ENCODE measurements at regions not wholly inside any gene's neighbourhood (a gene's known extent, or its start where the extent isn't known, plus 50 kb on each side); places are given as distances from the start of the nearest gene placed in this dataset.
A peak's percentile ranks its signal among the peaks of the same experiment; 100 is the strongest.

GRCh38 chr17:77374170-77374936 lies 233.6 kb downstream of the SEC14L1 start:
- Histone ChIP-seq H3K36me3 (ENCODE audit: insufficient read depth, low read length) (no peaks in the 10 kb centered on the region), H3K9me3 (ENCODE audit: low read length) (no peaks in the 10 kb centered on the region), H3K27ac (ENCODE audit: low read depth, low read length) (peak overlapping the region; percentile 97), H3K4me3 (ENCODE audit: low read depth in 1 of 2, low read length in 2 of 2) (peak overlapping the region; percentile 80 to 84), H3K9ac (ENCODE audit: low read length) (peak overlapping the region; percentile 94), H3K27me3 (ENCODE audit: control insufficient read depth in 1 of 2, insufficient read depth in 2 of 2, low read length in 2 of 2) (no peaks in the 10 kb centered on the region), H3K4me1 (ENCODE audit: insufficient read depth, low read length) (peaks cover 77% of the 10 kb centered on the region)

DNA sequence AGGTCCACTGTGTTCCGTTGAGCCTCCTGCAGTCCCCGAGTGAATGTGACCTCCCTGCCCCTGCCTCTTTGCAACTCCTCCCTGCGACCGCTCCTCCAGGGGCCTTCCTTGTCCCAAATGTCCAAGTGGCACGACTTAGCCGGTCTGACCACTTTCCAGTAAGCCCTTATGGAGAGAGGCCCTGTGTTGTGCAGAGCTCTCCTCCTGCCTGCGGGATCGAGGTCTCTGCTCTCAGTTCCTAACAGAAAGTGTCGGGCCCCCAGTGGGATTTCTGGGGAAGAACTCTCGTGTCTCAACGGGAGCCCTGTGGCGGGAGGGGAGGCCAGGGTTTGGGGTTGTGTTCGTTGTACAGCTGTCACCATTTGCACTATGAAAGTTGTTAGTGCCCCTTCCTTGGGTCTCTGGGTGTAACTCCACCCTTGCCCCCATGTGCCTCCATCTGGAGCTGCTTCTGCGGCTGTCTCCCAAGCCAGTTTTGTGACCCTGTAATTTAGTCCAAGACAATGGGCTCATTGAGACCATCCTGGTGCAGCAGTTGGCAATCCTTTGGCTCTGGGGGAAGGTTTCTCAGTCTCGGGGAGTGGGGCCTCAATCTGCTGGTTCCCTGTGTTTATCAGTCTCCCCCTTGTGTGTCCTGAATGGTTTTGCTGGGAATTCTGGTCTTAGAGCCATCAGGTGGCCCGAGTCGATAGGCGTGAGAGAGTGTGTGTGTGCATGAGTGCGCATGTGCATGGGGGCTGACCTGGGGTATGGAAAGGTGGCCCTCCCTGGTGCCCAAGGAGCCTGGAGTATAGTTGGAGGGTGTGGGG lies 234.5 kb downstream of the SEC14L1 start:
- Histone ChIP-seq H3K4me1 (ENCODE audit: insufficient read depth, low read length) (peaks cover 78% of the 10 kb centered on the region), H3K9me3 (ENCODE audit: low read length) (no peaks in the 10 kb centered on the region), H3K4me3 (ENCODE audit: low read depth in 1 of 2, low read length in 2 of 2) (peak overlapping the region; percentile 80 to 84), H3K27me3 (ENCODE audit: control insufficient read depth in 1 of 2, insufficient read depth in 2 of 2, low read length in 2 of 2) (no peaks in the 10 kb centered on the region), H3K36me3 (ENCODE audit: insufficient read depth, low read length) (no peaks in the 10 kb centered on the region), H3K9ac (ENCODE audit: low read length) (peak overlapping the region; percentile 94), H3K27ac (ENCODE audit: low read depth, low read length) (peak overlapping the region; percentile 97)

- no peaks in the 10 kb centered on the region for H3K9me3 ChIP-seq (ENCODE audit: low read length)
- H3K27ac ChIP-seq (ENCODE audit: low read depth, low read length) = peak overlapping the region; percentile 97
- H3K36me3 ChIP-seq (ENCODE audit: insufficient read depth, low read length) = no peaks in the 10 kb centered on the region
- H3K27me3 ChIP-seq (ENCODE audit: control insufficient read depth in 1 of 2, insufficient read depth in 2 of 2, low read length in 2 of 2) = no peaks in the 10 kb centered on the region
- H3K9ac ChIP-seq (ENCODE audit: low read length) = peak overlapping the region; percentile 94
- peaks cover 78% of the 10 kb centered on the region for H3K4me1 ChIP-seq (ENCODE audit: insufficient read depth, low read length)
- H3K4me3 ChIP-seq (ENCODE audit: low read depth in 1 of 2, low read length in 2 of 2) = peak overlapping the region in 1 of 2 donors; percentile 80
Observed at GRCh38 chr17:77375917-77376651, 235.3 kb downstream of the SEC14L1 start.

DNA sequence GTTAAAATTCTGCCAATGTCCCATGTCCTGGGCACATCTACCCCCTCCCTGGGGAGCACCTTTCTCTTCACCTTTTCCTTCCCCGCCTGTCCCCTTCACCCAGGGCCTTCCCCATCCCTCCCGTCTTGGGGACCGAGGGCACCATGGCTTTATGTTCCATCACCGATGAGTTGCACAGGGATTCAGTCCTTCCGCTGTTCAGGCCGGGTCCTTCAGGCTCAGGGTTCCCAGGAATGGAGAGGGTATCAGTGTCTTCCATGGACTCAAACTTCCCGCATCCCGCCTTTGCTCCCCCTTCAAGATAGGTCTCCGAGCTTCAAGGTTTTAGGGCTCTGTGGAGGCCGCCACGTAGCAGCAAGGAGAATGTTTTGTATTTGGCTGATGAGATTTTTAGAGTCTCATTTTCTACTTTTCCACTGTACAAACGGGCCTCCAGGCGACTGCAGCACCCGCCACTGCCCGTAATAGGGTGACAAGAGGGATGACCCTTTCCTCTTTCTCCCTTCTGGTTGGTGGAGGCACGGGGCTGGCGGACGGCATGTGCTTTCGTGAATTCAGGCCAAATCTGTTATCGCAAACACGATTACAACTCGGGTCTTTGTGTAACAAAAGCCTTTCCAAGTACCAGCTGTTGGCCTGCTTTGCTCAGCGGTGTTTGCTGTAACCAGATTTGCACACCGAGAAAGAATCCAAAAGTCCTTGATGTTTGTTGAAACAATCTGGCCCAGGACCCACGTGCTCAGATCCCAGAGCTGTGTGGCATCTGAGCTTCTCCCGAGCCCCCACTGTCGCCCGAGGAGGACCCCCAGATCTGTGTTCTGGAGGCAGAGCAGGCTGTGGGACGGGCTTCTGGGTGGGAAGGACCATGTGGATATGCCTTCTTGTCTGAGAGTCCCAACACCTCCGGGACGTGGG lies 236.3 kb downstream of the SEC14L1 start:
- H3K36me3 ChIP-seq (ENCODE audit: insufficient read depth, low read length) = no peaks in the 10 kb centered on the region
- H3K4me3 ChIP-seq (ENCODE audit: low read depth in 1 of 2, low read length in 2 of 2) = peak overlapping the region in 1 of 2 donors; percentile 80
- H3K9ac ChIP-seq (ENCODE audit: low read length) = peak overlapping the region; percentile 49
- H3K27ac ChIP-seq (ENCODE audit: low read depth, low read length) = peak overlapping the region; percentile 97
- H3K27me3 ChIP-seq (ENCODE audit: control insufficient read depth in 1 of 2, insufficient read depth in 2 of 2, low read length in 2 of 2) = no peaks in the 10 kb centered on the region
- peaks cover 76% of the 10 kb centered on the region for H3K4me1 ChIP-seq (ENCODE audit: insufficient read depth, low read length)
- H3K9me3 ChIP-seq (ENCODE audit: low read length) = no peaks in the 10 kb centered on the region

- peaks cover 75% of the 10 kb centered on the region for H3K4me1 ChIP-seq (ENCODE audit: insufficient read depth, low read length)
- no peaks in the 10 kb centered on the region for H3K36me3 ChIP-seq (ENCODE audit: insufficient read depth, low read length)
- no peaks in the 10 kb centered on the region for H3K9me3 ChIP-seq (ENCODE audit: low read length)
- H3K27me3 ChIP-seq (ENCODE audit: control insufficient read depth in 1 of 2, insufficient read depth in 2 of 2, low read length in 2 of 2) = no peaks in the 10 kb centered on the region
- no peak overlapping the region for H3K9ac ChIP-seq (ENCODE audit: low read length)
- peak overlapping the region; percentile 13 to 80 for H3K4me3 ChIP-seq (ENCODE audit: low read depth in 1 of 2, low read length in 2 of 2)
- H3K27ac ChIP-seq (ENCODE audit: low read depth, low read length) = peak overlapping the region; percentile 97
Observed at GRCh38 chr17:77377710-77378235, 237.0 kb downstream of the SEC14L1 start.

- Histone ChIP-seq H3K4me3 (ENCODE audit: low read depth in 1 of 2, low read length in 2 of 2) (peak overlapping the region; percentile 13 to 80), H3K4me1 (ENCODE audit: insufficient read depth, low read length) (peaks cover 83% of the 10 kb centered on the region), H3K9ac (ENCODE audit: low read length) (no peak overlapping the region), H3K36me3 (ENCODE audit: insufficient read depth, low read length) (no peaks in the 10 kb centered on the region), H3K27me3 (ENCODE audit: control insufficient read depth in 1 of 2, insufficient read depth in 2 of 2, low read length in 2 of 2) (no peaks in the 10 kb centered on the region), H3K9me3 (ENCODE audit: low read length) (no peaks in the 10 kb centered on the region), H3K27ac (ENCODE audit: low read depth, low read length) (peak overlapping the region; percentile 97)
Observed at GRCh38 chr17:77378318-77379064, 237.7 kb downstream of the SEC14L1 start.

GRCh38 chr17:77379065-77379428 lies 238.3 kb downstream of the SEC14L1 start:
- Histone ChIP-seq H3K27ac (ENCODE audit: low read depth, low read length) (peak overlapping the region; percentile 97), H3K9ac (ENCODE audit: low read length) (peak overlapping the region; percentile 13), H3K36me3 (ENCODE audit: insufficient read depth, low read length) (no peaks in the 10 kb centered on the region), H3K27me3 (ENCODE audit: control insufficient read depth in 1 of 2, insufficient read depth in 2 of 2, low read length in 2 of 2) (no peaks in the 10 kb centered on the region), H3K4me1 (ENCODE audit: insufficient read depth, low read length) (peaks cover 88% of the 10 kb centered on the region), H3K9me3 (ENCODE audit: low read length) (no peaks in the 10 kb centered on the region), H3K4me3 (ENCODE audit: low read depth in 1 of 2, low read length in 2 of 2) (no peak overlapping the region)

DNA sequence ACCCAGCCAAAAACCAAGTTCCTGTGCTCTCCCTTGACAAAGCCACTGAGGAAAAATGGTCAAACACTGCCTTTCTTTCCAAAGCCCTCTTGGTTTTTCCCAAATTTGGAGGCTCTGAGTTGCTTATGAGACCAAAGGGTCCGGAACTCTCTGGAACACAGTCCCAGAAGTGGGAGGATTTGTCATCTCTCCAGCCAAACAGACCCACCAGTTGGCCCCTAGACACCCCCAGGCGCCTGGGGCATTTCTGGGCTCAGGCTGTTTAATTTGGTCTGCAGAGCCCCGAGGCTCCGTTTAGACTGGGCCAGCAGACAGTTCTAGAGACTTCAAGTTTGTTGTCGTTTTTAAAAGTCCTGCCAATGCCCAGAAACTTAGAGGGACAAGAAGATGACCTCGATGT lies 239.1 kb downstream of the SEC14L1 start:
- peaks cover 94% of the 10 kb centered on the region for H3K4me1 ChIP-seq (ENCODE audit: insufficient read depth, low read length)
- H3K9ac ChIP-seq (ENCODE audit: low read length) = peak overlapping the region; percentile 13
- no peak overlapping the region for H3K4me3 ChIP-seq (ENCODE audit: low read depth in 1 of 2, low read length in 2 of 2)
- peak overlapping the region; percentile 97 for H3K27ac ChIP-seq (ENCODE audit: low read depth, low read length)
- H3K9me3 ChIP-seq (ENCODE audit: low read length) = no peaks in the 10 kb centered on the region
- H3K36me3 ChIP-seq (ENCODE audit: insufficient read depth, low read length) = no peaks in the 10 kb centered on the region
- no peaks in the 10 kb centered on the region for H3K27me3 ChIP-seq (ENCODE audit: control insufficient read depth in 1 of 2, insufficient read depth in 2 of 2, low read length in 2 of 2)

DNA sequence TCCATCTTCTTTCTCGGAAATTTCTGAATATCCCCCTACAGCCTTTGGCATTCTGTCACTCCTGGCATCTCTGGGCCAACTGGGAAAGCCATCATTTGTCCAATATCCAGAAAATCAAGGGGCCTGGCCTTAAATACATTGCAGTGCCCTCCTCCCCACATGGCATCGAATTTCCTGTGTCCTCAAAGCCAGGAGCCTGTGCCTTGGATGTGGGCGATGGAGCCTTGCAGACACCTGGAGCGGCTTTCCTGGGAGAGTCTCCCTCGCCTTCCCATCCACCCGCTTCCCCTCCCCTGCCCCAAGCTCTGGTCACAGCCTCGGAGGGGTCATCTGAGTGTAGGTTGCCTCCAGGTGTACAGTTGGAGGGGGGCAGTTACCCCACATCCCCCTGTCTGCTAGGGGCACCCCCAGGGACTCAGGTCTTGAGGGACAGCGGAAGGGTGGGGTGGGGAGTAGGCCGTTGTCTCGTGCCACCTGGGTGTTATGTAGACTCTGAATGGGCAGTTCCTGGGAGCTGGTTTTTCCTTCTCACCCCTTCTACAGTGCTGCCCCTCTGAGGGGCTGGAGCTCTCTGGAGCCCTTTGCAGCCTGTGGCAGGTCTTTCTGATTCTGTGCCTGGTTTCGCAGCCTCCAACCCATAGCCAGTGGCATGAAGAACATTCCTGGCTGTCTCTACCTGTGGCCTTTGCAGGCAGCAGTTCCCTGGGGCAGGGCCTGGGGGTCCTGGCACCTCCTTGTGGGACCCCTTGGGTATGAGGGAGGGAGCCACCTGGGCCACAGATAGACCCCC lies 239.8 kb downstream of the SEC14L1 start:
- H3K9me3 ChIP-seq (ENCODE audit: low read length) = no peaks in the 10 kb centered on the region
- H3K4me1 ChIP-seq (ENCODE audit: insufficient read depth, low read length) = peaks cover 92% of the 10 kb centered on the region
- no peak overlapping the region for H3K9ac ChIP-seq (ENCODE audit: low read length)
- peak overlapping the region; percentile 4 for H3K27ac ChIP-seq (ENCODE audit: low read depth, low read length)
- H3K27me3 ChIP-seq (ENCODE audit: control insufficient read depth in 1 of 2, insufficient read depth in 2 of 2, low read length in 2 of 2) = no peaks in the 10 kb centered on the region
- no peaks in the 10 kb centered on the region for H3K36me3 ChIP-seq (ENCODE audit: insufficient read depth, low read length)
- H3K4me3 ChIP-seq (ENCODE audit: low read depth in 1 of 2, low read length in 2 of 2) = no peak overlapping the region

All from muscle layer of colon (tissue), 2 donors.